Mucosa of descending colon (tissue), 3 donors: ENCODE measurements at regions not wholly inside any gene's neighbourhood (a gene's known extent, or its start where the extent isn't known, plus 50 kb on each side); places are given as distances from the start of the nearest gene placed in this dataset.
A peak's percentile ranks its signal among the peaks of the same experiment; 100 is the strongest.

Experiments used
- ATAC-seq: fragments of 200-7000 bp; cut with Tn5 transposase; one replicate; pipeline ENCODE4 v1.9.1; 2020; ENCODE audit warnings: mild to moderate bottlenecking, moderate library complexity
- DNase-seq, 3 donors: peaks; one replicate each; pipeline ENCODE4 v3.0.0-alpha.2; 2020
- H3K36me3 ChIP-seq: fragments of 200-600 bp; one replicate; pipeline ENCODE4 v1.8.0; 2021; ENCODE audit warnings: low read depth, mild to moderate bottlenecking
- H3K4me1 ChIP-seq: fragments of 200-600 bp; one replicate; pipeline ENCODE4 v1.8.0; 2021; ENCODE audit warnings: low read depth, mild to moderate bottlenecking
- H3K4me3 ChIP-seq: fragments of 200-600 bp; one replicate; pipeline ENCODE4 v1.8.0; 2021; ENCODE audit warnings: mild to moderate bottlenecking
- H3K9me3 ChIP-seq: fragments of 200-600 bp; one replicate; pipeline ENCODE4 v1.8.0; 2021; ENCODE audit warnings: mild to moderate bottlenecking
- CTCF ChIP-seq: fragments of 200-600 bp; IDR thresholded peaks from one replicate; pipeline ENCODE4 v1.8.0; 2022; ENCODE audit warnings: antibody characterized with exemption, mild to moderate bottlenecking
- intact Hi-C, 2 donors: fragments of 100-400 bp; cut with DNase I in 1 of 2; cut with micrococcal nuclease in 1 of 2; formaldehyde crosslinking; loops; one replicate each; pipeline versions ENCODE4 v1.11.0 to v1.11.1; 2022; cut with DNase I, micrococcal nuclease
- donor health status: DM: no; HTN: no; CAD: no; lungs with moderate emphysema.
- donor health status: DM: no; HTN: no; CAD: no.
- donor health status: DM: no; HTN: yes; CAD: no.

GRCh38 chr15:31486506-31486905 lies 159.9 kb downstream of the KLF13 start:
- DNase-seq = peak in 2 of 3 donors; percentile 3 to 25
- no peak for TF ChIP-seq CTCF
- Histone ChIP-seq H3K4me3 (no peak overlapping the region), H3K9me3 (peaks cover 1% of the 10 kb centered on the region), H3K4me1 (peaks cover 29% of the 10 kb centered on the region), H3K36me3 (no peaks in the 10 kb centered on the region)
- ATAC-seq = no peak
- intact Hi-C loops = loop anchor here in 1 of 2 donors (10.0 kb wide), 1 partner anchor 282 kb away; no protein-coding TSS in a partner anchor

- H3K36me3 ChIP-seq = no peaks in the 10 kb centered on the region
- intact Hi-C loops = loop anchor here in 1 of 2 donors (10.0 kb wide), 1 partner anchor 282 kb away; no protein-coding TSS in a partner anchor
- ATAC-seq (no peak), DNase-seq (peak in 2 of 3 donors; percentile 3 to 27)
- H3K4me1 ChIP-seq = peaks cover 29% of the 10 kb centered on the region
- TF ChIP-seq CTCF = no peak
- H3K9me3 ChIP-seq = peaks cover 5% of the 10 kb centered on the region
- no peak overlapping the region for H3K4me3 ChIP-seq
Measured at GRCh38 chr15:31486906-31487695, 160.5 kb downstream of the KLF13 start.

- Histone ChIP-seq H3K4me1 (peaks cover 29% of the 10 kb centered on the region), H3K9me3 (peaks cover 5% of the 10 kb centered on the region), H3K36me3 (no peaks in the 10 kb centered on the region), H3K4me3 (no peak overlapping the region)
- no peak for TF ChIP-seq CTCF
- intact Hi-C loops = loop anchor here in 1 of 2 donors (2.0 to 10.0 kb wide), 2 partner anchors 49 to 283 kb away; no protein-coding TSS in a partner anchor
- peak; percentile 5 for ATAC-seq
- peak in 2 of 3 donors; percentile 27 to 32 for DNase-seq
Measured at GRCh38 chr15:31487811-31488436, 161.3 kb downstream of the KLF13 start.

- DNase-seq (peak; percentile 72 to 85 (median 82)), ATAC-seq (peak; percentile 89)
- H3K4me1 ChIP-seq = peaks cover 29% of the 10 kb centered on the region
- H3K9me3 ChIP-seq = peaks cover 5% of the 10 kb centered on the region
- intact Hi-C loops = loop anchor here in 1 of 2 donors (2.0 to 10.0 kb wide), 2 partner anchors 50 to 284 kb away; no protein-coding TSS in a partner anchor
- H3K4me3 ChIP-seq = no peak overlapping the region
- H3K36me3 ChIP-seq = no peaks in the 10 kb centered on the region
- peak; percentile 77 for TF ChIP-seq CTCF
Measured at GRCh38 chr15:31488437-31489204, 162.0 kb downstream of the KLF13 start.

- Histone ChIP-seq H3K4me1 (peaks cover 29% of the 10 kb centered on the region), H3K36me3 (no peaks in the 10 kb centered on the region)
- no peak for DNase-seq
Measured at GRCh38 chr15:31489281-31489680, 162.6 kb downstream of the KLF13 start.

More at GRCh38 chr15:31489281-31489680, 162.6 kb downstream of the KLF13 start:
- H3K9me3 ChIP-seq = peaks cover 5% of the 10 kb centered on the region
- no peak overlapping the region for H3K4me3 ChIP-seq
- ATAC-seq = no peak
- no peak for TF ChIP-seq CTCF
- intact Hi-C loops = loop anchor here in 1 of 2 donors (2.0 to 10.0 kb wide), 2 partner anchors 50 to 284 kb away; no protein-coding TSS in a partner anchor
